H1 (cell line): ENCODE measurements at regions not wholly inside any gene's neighbourhood (a gene's known extent, or its start where the extent isn't known, plus 50 kb on each side); places are given as distances from the start of the nearest gene placed in this dataset.

Experiments
- CTCF ChIA-PET: fragments of 300-600 bp; sonication (Branson Sonifier 250); formaldehyde crosslinking; loops from one replicate; lab custom pipeline; 2021; ENCODE audit not compliant: partially characterized antibody; lab: Charles Lee
- POLR2A ChIA-PET: fragments of 300-600 bp; sonication (Branson Sonifier 250); formaldehyde crosslinking; loops from one replicate; lab custom pipeline; 2021; ENCODE audit warnings: inconsistent platforms; ENCODE audit not compliant: partially characterized antibody; lab: Charles Lee
- DNase-seq, 2 experiments: peaks; one replicate each; pipeline versions ENCODE4 v3.0.0 to v3.0.0-alpha.2; 2010 to 2022; ENCODE audit warnings: low spot score in 2 of 2, low read depth in 1 of 2, mixed read lengths in 1 of 2
- FAIRE-seq: peaks from 2 replicates; lab custom pipeline; 2011; peaks lifted over from hg19 to GRCh38; lab: Jason Lieb, UNC
- H2AFZ ChIP-seq: 2 replicates; pipeline ENCODE4 v1.8.1; 2012; ENCODE audit warnings: low read length, inconsistent platforms
- H2AK5ac ChIP-seq: 2 replicates; pipeline ENCODE4 v1.6.1; 2013; ENCODE audit warnings: low read depth, low read length
- H2BK120ac ChIP-seq: replicated peaks from 2 replicates; pipeline ENCODE3; 2013; ENCODE audit warnings: low read depth, low read length, inconsistent platforms
- H2BK12ac ChIP-seq: 2 replicates; pipeline ENCODE4 v1.6.1; 2013; ENCODE audit warnings: low read depth, low read length
- H2BK15ac ChIP-seq: 2 replicates; pipeline ENCODE4 v1.6.1; 2013; ENCODE audit warnings: low read length
- H2BK20ac ChIP-seq: 2 replicates; pipeline ENCODE4 v1.6.1; 2013; ENCODE audit warnings: low read length
- H2BK5ac ChIP-seq: 2 replicates; pipeline ENCODE4 v1.6.1; 2013; ENCODE audit warnings: low read depth, low read length
- H3K14ac ChIP-seq: 2 replicates; pipeline ENCODE4 v1.6.1; 2013; ENCODE audit warnings: inconsistent platforms; ENCODE audit not compliant: insufficient read length
- H3K18ac ChIP-seq: 2 replicates; pipeline ENCODE4 v1.6.1; 2013; ENCODE audit warnings: low read length; ENCODE audit errors: extremely low read depth
- H3K23ac ChIP-seq: 2 replicates; pipeline ENCODE4 v1.6.1; 2013; ENCODE audit warnings: inconsistent platforms; ENCODE audit not compliant: insufficient read length
- H3K23me2 ChIP-seq: 2 replicates; pipeline ENCODE4 v1.6.1; 2013; ENCODE audit warnings: low read depth, low read length
- H3K27ac ChIP-seq: 2 replicates; pipeline ENCODE4 v1.6.1; 2011; ENCODE audit warnings: low read depth, low read length, inconsistent platforms
- H3K27me3 ChIP-seq, 4 experiments: replicated peaks in 1 of 4; 1 replicate in 1 of 4; 2 replicates in 3 of 4; pipeline versions ENCODE4 v1.6.1 to v1.8.1; 2011 to 2013; ENCODE audit warnings: low read length in 3 of 4, mild to moderate bottlenecking in 3 of 4, inconsistent platforms in 2 of 4, mixed read lengths in 2 of 4, moderate library complexity in 1 of 4; ENCODE audit not compliant: control insufficient read depth in 3 of 4, insufficient read depth in 3 of 4; ENCODE audit errors: extremely low read depth in 1 of 4
- H3K36me3 ChIP-seq, 4 experiments: 2 replicates each; pipeline versions ENCODE4 v1.6.1 to v1.8.1; 2011 to 2013; ENCODE audit warnings: mild to moderate bottlenecking in 4 of 4, low read length in 3 of 4, moderate library complexity in 2 of 4, control low read depth in 1 of 4, inconsistent platforms in 1 of 4; ENCODE audit not compliant: insufficient read depth in 4 of 4, control insufficient read depth in 2 of 4
- H3K4ac ChIP-seq: replicated peaks from 2 replicates; pipeline ENCODE3; 2013; ENCODE audit warnings: low read length, low read depth, mixed read lengths, inconsistent platforms; ENCODE audit not compliant: insufficient read length
- H3K4me1 ChIP-seq, 4 experiments: replicated peaks in 1 of 4; 1 replicate in 1 of 4; 2 replicates in 3 of 4; pipeline versions ENCODE4 v1.6.1 to v1.8.1; 2011 to 2013; ENCODE audit warnings: low read length in 3 of 4, inconsistent platforms in 2 of 4, mixed read lengths in 1 of 4; ENCODE audit not compliant: insufficient read depth in 4 of 4, control insufficient read depth in 3 of 4
- H3K4me2 ChIP-seq, 2 experiments: 2 replicates each; pipeline versions ENCODE4 v1.6.1 to v1.8.1; 2011 to 2013; ENCODE audit warnings: low read depth in 2 of 2, low read length in 2 of 2, control low read depth in 1 of 2, inconsistent platforms in 1 of 2, mild to moderate bottlenecking in 1 of 2; ENCODE audit not compliant: insufficient read depth in 1 of 2
- H3K4me3 ChIP-seq, 4 experiments: fragments of 200-600, 300-600 bp in 1 of 4; sonication (generic), shearing (Covaris generic), sonication (Bioruptor Twin) in 1 of 4; 2 replicates each; pipeline versions ENCODE4 v1.5.1 to v1.8.1; 2011 to 2016; ENCODE audit warnings: low read length in 4 of 4, low read depth in 3 of 4, control low read depth in 2 of 4, inconsistent platforms in 2 of 4, mild to moderate bottlenecking in 2 of 4, mixed read lengths in 1 of 4, moderate library complexity in 1 of 4; ENCODE audit not compliant: insufficient read depth in 2 of 4; ENCODE audit errors: extremely low read depth in 1 of 4
- H3K56ac ChIP-seq: replicated peaks from 2 replicates; pipeline ENCODE3; 2013; ENCODE audit warnings: low read depth, mild to moderate bottlenecking, mixed read lengths, low read length, inconsistent platforms; ENCODE audit not compliant: insufficient read length
- H3K79me1 ChIP-seq: 2 replicates; pipeline ENCODE4 v1.6.1; 2013; ENCODE audit warnings: low read depth, low read length, control low read depth
- H3K79me2 ChIP-seq, 2 experiments: 2 replicates each; pipeline versions ENCODE4 v1.6.1 to v1.8.1; 2012 to 2013; ENCODE audit warnings: low read length in 2 of 2, mild to moderate bottlenecking in 2 of 2, inconsistent platforms in 1 of 2; ENCODE audit not compliant: insufficient read depth in 2 of 2, control insufficient read depth in 1 of 2
- H3K9ac ChIP-seq, 4 experiments: replicated peaks in 1 of 4; 1 replicate in 1 of 4; 2 replicates in 3 of 4; pipeline versions ENCODE4 v1.6.1 to v1.8.1; 2011 to 2013; ENCODE audit warnings: low read depth in 3 of 4, low read length in 3 of 4, control low read depth in 2 of 4, mild to moderate bottlenecking in 2 of 4, moderate library complexity in 2 of 4, inconsistent platforms in 1 of 4; ENCODE audit errors: extremely low read depth in 1 of 4
- H3K9me3 ChIP-seq, 2 experiments: 2 replicates each; pipeline versions ENCODE4 v1.6.1 to v1.8.1; 2012 to 2013; ENCODE audit warnings: mild to moderate bottlenecking in 2 of 2, moderate library complexity in 2 of 2, control low read depth in 1 of 2, inconsistent platforms in 1 of 2, low read depth in 1 of 2, low read length in 1 of 2, mixed read lengths in 1 of 2; ENCODE audit not compliant: insufficient read depth in 2 of 2
- H4K20me1 ChIP-seq, 2 experiments: replicated peaks in 1 of 2; 2 replicates each; pipeline versions ENCODE3 to v1.8.1; 2011 to 2013; ENCODE audit warnings: inconsistent platforms in 2 of 2, low read length in 2 of 2, mild to moderate bottlenecking in 1 of 2; ENCODE audit not compliant: insufficient read depth in 2 of 2, control insufficient read depth in 1 of 2
- H4K5ac ChIP-seq: 2 replicates; pipeline ENCODE4 v1.6.1; 2013; ENCODE audit warnings: low read length, low read depth, mixed read lengths, inconsistent platforms; ENCODE audit not compliant: insufficient read length
- H4K8ac ChIP-seq: 2 replicates; pipeline ENCODE4 v1.8.0; 2013; ENCODE audit warnings: mild to moderate bottlenecking, moderate library complexity, low read length, inconsistent platforms; ENCODE audit not compliant: insufficient read depth; ENCODE audit errors: extremely low read depth
- H4K91ac ChIP-seq: replicated peaks from 2 replicates; pipeline ENCODE3; 2013; ENCODE audit warnings: low read length, mixed read lengths, inconsistent platforms; ENCODE audit not compliant: insufficient read length
- ASH2L ChIP-seq: fragments of 200-600, 300-600 bp; sonication (generic); IDR thresholded peaks from one replicate; pipeline ENCODE4 v1.7.1; 2017; ENCODE audit warnings: low read length
- CBX8 ChIP-seq: fragments of 300-800, 300-1000 bp; sonication (generic); IDR thresholded peaks from 2 replicates; pipeline ENCODE4 v1.7.1; 2016; ENCODE audit warnings: low read depth, low read length, borderline replicate concordance
- CHD1 ChIP-seq: IDR thresholded peaks from 2 replicates; pipeline ENCODE4 v1.6.1; 2012; ENCODE audit warnings: low read depth, low read length, improper control_type of control experiment
- EZH2 ChIP-seq: fragments of 200-600 bp; sonication (generic); IDR thresholded peaks from 2 replicates; pipeline ENCODE4 v1.7.1; 2012; ENCODE audit warnings: low read depth, mild to moderate bottlenecking, moderate library complexity, low read length, inconsistent platforms; ENCODE audit not compliant: severe bottlenecking
- HDAC2 ChIP-seq, 2 experiments: fragments of 300-600 bp in 1 of 2; sonication (generic) in 1 of 2; IDR thresholded peaks; 2 replicates each; pipeline ENCODE4 v1.6.1; 2011 to 2012; ENCODE audit warnings: low read depth in 2 of 2, low read length in 2 of 2, mild to moderate bottlenecking in 2 of 2, moderate library complexity in 2 of 2, borderline replicate concordance in 1 of 2, inconsistent platforms in 1 of 2
- JUN ChIP-seq: IDR thresholded peaks from 2 replicates; pipeline ENCODE4 v1.6.1; 2011; ENCODE audit warnings: low read depth, mild to moderate bottlenecking, improper control_type of control experiment, low read length
- JUND ChIP-seq: IDR thresholded peaks from 2 replicates; pipeline ENCODE4 v1.6.1; 2011; ENCODE audit warnings: mild to moderate bottlenecking, improper control_type of control experiment, low read length
- SUZ12 ChIP-seq: fragments of 200-600 bp; sonication (generic); IDR thresholded peaks from 2 replicates; pipeline ENCODE4 v1.6.1; 2012; ENCODE audit warnings: mild to moderate bottlenecking, inconsistent platforms, low read length, moderate library complexity, mixed read lengths
- TBP ChIP-seq: IDR thresholded peaks from 2 replicates; pipeline ENCODE4 v1.6.1; 2011; ENCODE audit warnings: low read depth, low read length, improper control_type of control experiment
- TEAD4 ChIP-seq: IDR thresholded peaks from 2 replicates; pipeline ENCODE4 v1.6.1; 2012; ENCODE audit warnings: low read depth, low read length, inconsistent platforms, mixed read lengths
- whole genome bisulfite sequencing, 2 experiments: shearing (Covaris generic) in 1 of 2; methylation state at CpG; one replicate each; pipeline versions ENCODE4 v1.1.6 to v1.1.7; 2013 to 2015; ENCODE audit warnings: low lambda C conversion rate in 2 of 2, mixed read lengths in 2 of 2, inconsistent platforms in 1 of 2, low coverage in 1 of 2, missing lambda C conversion rate in 1 of 2; ENCODE audit not compliant: insufficient replicate concordance in 2 of 2, insufficient coverage in 1 of 2, insufficient read length in 1 of 2; ENCODE audit errors: extremely low coverage in 1 of 2, missing lambda C conversion rate in 1 of 2; 5-methylcytosine and 5-hydroxymethylcytosine counted together

GRCh38 chr2:75251896-75252295 is 52.6 kb upstream of the TACR1 start:
- H3K27ac ChIP-seq = no peak overlapping the region
- no peak overlapping the region for H3K18ac ChIP-seq
- no peak overlapping the region for H4K91ac ChIP-seq
- H2AK5ac ChIP-seq = no peak overlapping the region
- POLR2A ChIA-PET = no interaction called here
- H3K27me3 ChIP-seq = no peaks in the 10 kb centered on the region
- H2BK120ac ChIP-seq = no peak overlapping the region
- no peak overlapping the region for H3K4ac ChIP-seq
- DNase-seq (no peak), FAIRE-seq (no peak)
- no peaks in the 10 kb centered on the region for H3K23me2 ChIP-seq
- H3K9ac ChIP-seq = no peak overlapping the region
- H2BK15ac ChIP-seq = no peak overlapping the region
- peaks cover 0 to 9% of the 10 kb centered on the region in 2 experiments; a peak in 2 of 4 replicates for H3K9me3 ChIP-seq
- 92% methylated on average over 3 of the region's 3 CpGs; no CpG with 5 or more reads in 1 of the 2 experiments for WGBS, 2 experiments
- H3K36me3 ChIP-seq = no peaks in the 10 kb centered on the region
- no peaks in the 10 kb centered on the region for H3K79me2 ChIP-seq
- no peak overlapping the region for H3K14ac ChIP-seq
- H3K79me1 ChIP-seq = no peaks in the 10 kb centered on the region
- no peak for TF ChIP-seq EZH2
- no peak for TF ChIP-seq CBX8
- TF ChIP-seq CHD1 = no peak
- no peak for TF ChIP-seq TEAD4
- TF ChIP-seq TBP = no peak
- no peak for TF ChIP-seq SUZ12
- TF ChIP-seq HDAC2 (IDR thresholded peaks at IDR 0.05; ENCODE audit: borderline replicate concordance in 1 of 2, low read depth in 2 of 2, low read length in 2 of 2) = no peak
- TF ChIP-seq JUND = no peak
- TF ChIP-seq ASH2L = no peak
- TF ChIP-seq JUN = no peak
- CTCF ChIA-PET = interaction anchor here (0.9 kb wide), 1 partner anchor 52 kb away, joined by 3 read pairs; no protein-coding TSS in a partner anchor
- no peak overlapping the region for H2BK20ac ChIP-seq
- no peak overlapping the region for H3K4me3 ChIP-seq
- H3K56ac ChIP-seq = no peak overlapping the region
- no peaks in the 10 kb centered on the region for H3K4me1 ChIP-seq
- H3K4me2 ChIP-seq = no peak overlapping the region
- H2BK5ac ChIP-seq = no peak overlapping the region
- no peak overlapping the region for H2BK12ac ChIP-seq
- H4K20me1 ChIP-seq = no peaks in the 10 kb centered on the region
- no peak overlapping the region for H4K5ac ChIP-seq
- H4K8ac ChIP-seq = no peak overlapping the region
- no peak overlapping the region for H3K23ac ChIP-seq
- no peak overlapping the region for H2AFZ ChIP-seq
